ENCODE measurements at regions not wholly inside any gene's neighbourhood (a gene's known extent, or its start where the extent isn't known, plus 50 kb on each side); places are given as distances from the start of the nearest gene placed in this dataset.

DNA sequence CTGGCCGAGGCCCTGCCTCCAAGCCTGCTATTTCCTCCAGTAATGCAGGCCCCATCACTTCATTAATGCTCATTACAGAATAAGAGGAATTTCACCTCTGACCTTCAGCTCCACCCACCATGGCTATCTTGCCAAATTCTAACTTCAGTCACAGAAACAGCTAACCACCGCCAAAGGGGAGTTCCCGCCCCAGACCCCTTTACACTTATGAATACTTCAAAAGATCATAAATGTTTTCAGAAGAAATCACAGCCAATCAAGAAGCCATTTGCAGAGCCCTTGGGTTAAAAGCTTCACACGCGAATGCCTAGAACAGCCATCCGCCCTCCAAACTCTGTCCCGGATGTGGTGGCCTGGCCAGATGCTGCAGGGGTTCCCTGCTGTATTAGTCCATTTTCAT lies 73.8 kb upstream of the TWIST2 start:
- Histone ChIP-seq H3K18ac (ENCODE audit: low read length) (no peak overlapping the region), H3K79me1 (ENCODE audit: low read length) (no peaks in the 10 kb centered on the region), H3K4me2 (ENCODE audit: low read length) (no peak overlapping the region), H3K4ac (ENCODE audit: low read depth, low read length) (no peak overlapping the region), H2BK5ac (ENCODE audit: low read depth, low read length, poor library complexity) (no peak overlapping the region), H4K8ac (ENCODE audit: low read depth, low read length) (no peak overlapping the region), H4K12ac (ENCODE audit: low read depth, low read length) (no peak overlapping the region), H3K4me1 (ENCODE audit: control insufficient read depth in 1 of 2, insufficient read depth in 2 of 2, low read length in 2 of 2) (no peaks in the 10 kb centered on the region), H2AFZ (ENCODE audit: insufficient read depth, low read length, poor library complexity) (no peak overlapping the region), H3K27ac (ENCODE audit: low read depth, low read length) (no peak overlapping the region), H2AK5ac (ENCODE audit: low read length) (no peak overlapping the region), H3K4me3 (ENCODE audit: low read depth, low read length) (no peak overlapping the region), H3K36me3 (ENCODE audit: control insufficient read depth in 1 of 2, insufficient read depth in 2 of 2, low read length in 2 of 2) (no peaks in the 10 kb centered on the region), H3K9me3 (ENCODE audit: insufficient read depth, low read depth, low read length) (peaks cover 12% of the 10 kb centered on the region), H2BK120ac (ENCODE audit: insufficient read depth, low read length, poor library complexity) (no peak overlapping the region), H3K9ac (ENCODE audit: low read length) (no peak overlapping the region), H4K91ac (ENCODE audit: low read depth, low read length) (no peak overlapping the region), H3K23ac (ENCODE audit: low read length) (no peak overlapping the region), H3K14ac (ENCODE audit: low read length) (no peak overlapping the region), H3K79me2 (ENCODE audit: control insufficient read depth, insufficient read depth, low read length, poor library complexity) (no peaks in the 10 kb centered on the region), H3K27me3 (ENCODE audit: insufficient read depth, low read length) (no peaks in the 10 kb centered on the region), H2BK12ac (ENCODE audit: low read length) (no peak overlapping the region)
- no CpG with 5 or more reads among the region's 7 CpGs for WGBS (ENCODE audit: extremely low coverage, insufficient coverage, insufficient read length)
- no peak for DNase-seq

DNA sequence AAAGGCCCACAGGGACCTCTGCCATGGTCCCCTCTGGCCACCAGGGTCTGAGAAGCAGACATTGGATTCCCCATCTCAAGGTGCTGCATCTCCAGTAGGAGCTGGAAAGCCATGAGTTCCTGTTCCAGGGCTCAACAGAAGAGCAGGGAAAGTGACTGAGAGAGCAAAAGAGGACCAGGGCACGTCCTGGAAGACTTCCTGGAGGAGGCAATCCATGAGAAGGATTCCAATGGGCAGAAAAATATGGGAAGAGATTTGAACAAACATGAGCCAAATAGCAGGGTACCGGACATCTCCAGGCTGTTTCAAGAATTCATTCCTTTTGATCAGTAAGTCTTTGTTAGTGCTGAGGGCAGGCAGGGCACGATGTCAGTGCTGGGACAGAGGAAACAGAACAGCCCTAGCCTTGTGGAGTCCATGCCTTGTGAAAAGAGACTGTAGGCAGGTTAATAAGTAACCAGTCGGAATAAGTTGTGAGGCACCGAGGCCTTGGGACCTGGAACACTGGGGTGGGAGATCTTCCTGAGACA lies 72.8 kb upstream of the TWIST2 start:
- Histone ChIP-seq H2BK12ac (ENCODE audit: low read length) (no peak overlapping the region), H3K4me3 (ENCODE audit: low read depth, low read length) (no peak overlapping the region), H4K12ac (ENCODE audit: low read depth, low read length) (no peak overlapping the region), H3K27me3 (ENCODE audit: insufficient read depth, low read length) (no peaks in the 10 kb centered on the region), H3K14ac (ENCODE audit: low read length) (no peak overlapping the region), H2AFZ (ENCODE audit: insufficient read depth, low read length, poor library complexity) (no peak overlapping the region), H3K36me3 (ENCODE audit: control insufficient read depth in 1 of 2, insufficient read depth in 2 of 2, low read length in 2 of 2) (no peaks in the 10 kb centered on the region), H3K4me2 (ENCODE audit: low read length) (no peak overlapping the region), H3K79me2 (ENCODE audit: control insufficient read depth, insufficient read depth, low read length, poor library complexity) (no peaks in the 10 kb centered on the region), H3K4ac (ENCODE audit: low read depth, low read length) (no peak overlapping the region), H3K23ac (ENCODE audit: low read length) (no peak overlapping the region), H3K9ac (ENCODE audit: low read length) (no peak overlapping the region), H4K8ac (ENCODE audit: low read depth, low read length) (no peak overlapping the region), H3K79me1 (ENCODE audit: low read length) (no peaks in the 10 kb centered on the region), H3K27ac (ENCODE audit: low read depth, low read length) (no peak overlapping the region), H3K9me3 (ENCODE audit: insufficient read depth, low read depth, low read length) (peaks cover 12% of the 10 kb centered on the region), H2BK5ac (ENCODE audit: low read depth, low read length, poor library complexity) (no peak overlapping the region), H3K4me1 (ENCODE audit: control insufficient read depth in 1 of 2, insufficient read depth in 2 of 2, low read length in 2 of 2) (no peaks in the 10 kb centered on the region), H2AK5ac (ENCODE audit: low read length) (no peak overlapping the region), H3K18ac (ENCODE audit: low read length) (no peak overlapping the region), H2BK120ac (ENCODE audit: insufficient read depth, low read length, poor library complexity) (no peak overlapping the region), H4K91ac (ENCODE audit: low read depth, low read length) (no peak overlapping the region)
- no CpG with 5 or more reads among the region's 5 CpGs for WGBS (ENCODE audit: extremely low coverage, insufficient coverage, insufficient read length)
- DNase-seq, result no peak

DNA sequence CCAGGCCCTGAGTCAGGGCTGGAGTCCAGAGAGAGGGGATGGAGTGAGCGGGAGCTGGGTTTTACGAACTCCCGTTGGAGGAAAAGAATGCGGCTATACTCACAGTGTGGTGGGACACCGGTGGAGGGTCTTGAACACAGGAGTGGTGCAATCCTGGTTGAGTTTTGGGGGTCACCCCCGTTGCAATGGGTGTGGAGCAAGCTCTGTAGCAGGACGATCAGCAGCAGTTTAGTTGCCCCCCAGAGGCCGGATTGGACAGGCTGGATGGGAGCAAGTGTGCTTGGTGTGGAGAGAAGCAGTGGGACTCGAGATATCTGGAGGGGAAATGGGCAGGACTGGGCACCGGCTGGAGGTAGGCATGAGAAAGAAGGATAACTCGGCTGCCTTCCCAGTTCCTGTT lies 72.3 kb upstream of the TWIST2 start:
- Histone ChIP-seq H3K18ac (ENCODE audit: low read length) (no peak overlapping the region), H2BK12ac (ENCODE audit: low read length) (no peak overlapping the region), H3K4me2 (ENCODE audit: low read length) (no peak overlapping the region), H3K79me1 (ENCODE audit: low read length) (no peaks in the 10 kb centered on the region), H2AK5ac (ENCODE audit: low read length) (no peak overlapping the region), H4K8ac (ENCODE audit: low read depth, low read length) (no peak overlapping the region), H2BK5ac (ENCODE audit: low read depth, low read length, poor library complexity) (no peak overlapping the region), H4K12ac (ENCODE audit: low read depth, low read length) (no peak overlapping the region), H3K27ac (ENCODE audit: low read depth, low read length) (no peak overlapping the region), H3K4ac (ENCODE audit: low read depth, low read length) (no peak overlapping the region), H3K9ac (ENCODE audit: low read length) (no peak overlapping the region), H3K4me1 (ENCODE audit: control insufficient read depth in 1 of 2, insufficient read depth in 2 of 2, low read length in 2 of 2) (no peaks in the 10 kb centered on the region), H3K4me3 (ENCODE audit: low read depth, low read length) (no peak overlapping the region), H3K9me3 (ENCODE audit: insufficient read depth, low read depth, low read length) (peaks cover 12% of the 10 kb centered on the region), H3K79me2 (ENCODE audit: control insufficient read depth, insufficient read depth, low read length, poor library complexity) (no peaks in the 10 kb centered on the region), H3K27me3 (ENCODE audit: insufficient read depth, low read length) (no peaks in the 10 kb centered on the region), H3K36me3 (ENCODE audit: control insufficient read depth in 1 of 2, insufficient read depth in 2 of 2, low read length in 2 of 2) (no peaks in the 10 kb centered on the region), H3K14ac (ENCODE audit: low read length) (no peak overlapping the region), H3K23ac (ENCODE audit: low read length) (no peak overlapping the region), H4K91ac (ENCODE audit: low read depth, low read length) (no peak overlapping the region), H2BK120ac (ENCODE audit: insufficient read depth, low read length, poor library complexity) (no peak overlapping the region), H2AFZ (ENCODE audit: insufficient read depth, low read length, poor library complexity) (no peak overlapping the region)
- no CpG with 5 or more reads among the region's 11 CpGs for WGBS (ENCODE audit: extremely low coverage, insufficient coverage, insufficient read length)
- DNase-seq, result no peak

DNA sequence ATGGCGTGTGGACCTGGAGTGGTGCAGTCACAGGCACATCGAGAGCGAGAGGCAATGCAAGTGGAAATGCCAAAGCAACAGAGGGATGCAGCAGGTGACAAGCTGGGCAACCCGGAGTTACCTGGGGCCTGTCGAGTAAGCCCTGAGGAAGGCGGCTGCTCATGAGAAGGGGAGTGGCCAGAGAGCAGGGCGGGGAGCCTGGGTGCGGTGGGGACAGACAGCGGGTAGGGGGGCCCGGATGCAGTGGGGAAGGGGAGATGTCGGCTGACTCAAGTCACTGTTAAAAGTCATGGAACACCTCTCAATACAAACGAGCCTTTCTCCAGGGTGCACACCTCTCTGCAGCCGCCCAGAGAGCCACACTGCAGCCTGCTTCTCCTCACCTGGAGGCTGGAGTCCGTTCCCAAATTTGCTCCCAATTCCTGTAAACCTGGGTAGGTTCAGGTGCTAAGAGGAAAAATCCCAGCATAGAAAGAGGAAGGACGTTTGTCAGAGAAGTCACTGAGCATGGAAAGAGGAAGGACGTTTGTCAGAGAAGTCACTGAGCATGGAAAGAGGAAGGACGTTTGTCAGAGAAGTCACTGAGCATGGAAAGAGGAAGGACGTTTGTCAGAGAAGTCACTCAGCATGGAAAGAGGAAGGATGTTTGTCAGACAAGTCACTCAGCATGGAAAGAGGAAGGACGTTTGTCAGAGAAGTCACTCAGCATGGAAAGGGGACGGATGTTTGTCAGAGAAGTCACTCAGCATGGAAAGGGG lies 71.7 kb upstream of the TWIST2 start:
- Histone ChIP-seq H3K4me2 (ENCODE audit: low read length) (no peak overlapping the region), H3K4me1 (ENCODE audit: control insufficient read depth in 1 of 2, insufficient read depth in 2 of 2, low read length in 2 of 2) (no peaks in the 10 kb centered on the region), H3K14ac (ENCODE audit: low read length) (no peak overlapping the region), H2AFZ (ENCODE audit: insufficient read depth, low read length, poor library complexity) (no peak overlapping the region), H3K4ac (ENCODE audit: low read depth, low read length) (no peak overlapping the region), H2AK5ac (ENCODE audit: low read length) (no peak overlapping the region), H3K23ac (ENCODE audit: low read length) (no peak overlapping the region), H3K79me2 (ENCODE audit: control insufficient read depth, insufficient read depth, low read length, poor library complexity) (no peaks in the 10 kb centered on the region), H2BK12ac (ENCODE audit: low read length) (no peak overlapping the region), H4K8ac (ENCODE audit: low read depth, low read length) (no peak overlapping the region), H3K27ac (ENCODE audit: low read depth, low read length) (no peak overlapping the region), H3K79me1 (ENCODE audit: low read length) (no peaks in the 10 kb centered on the region), H3K9ac (ENCODE audit: low read length) (no peak overlapping the region), H3K4me3 (ENCODE audit: low read depth, low read length) (no peak overlapping the region), H3K27me3 (ENCODE audit: insufficient read depth, low read length) (no peaks in the 10 kb centered on the region), H2BK5ac (ENCODE audit: low read depth, low read length, poor library complexity) (no peak overlapping the region), H3K36me3 (ENCODE audit: control insufficient read depth in 1 of 2, insufficient read depth in 2 of 2, low read length in 2 of 2) (no peaks in the 10 kb centered on the region), H4K91ac (ENCODE audit: low read depth, low read length) (no peak overlapping the region), H3K9me3 (ENCODE audit: insufficient read depth, low read depth, low read length) (peaks cover 12% of the 10 kb centered on the region), H3K18ac (ENCODE audit: low read length) (no peak overlapping the region), H4K12ac (ENCODE audit: low read depth, low read length) (no peak overlapping the region), H2BK120ac (ENCODE audit: insufficient read depth, low read length, poor library complexity) (no peak overlapping the region)
- no peak for DNase-seq
- no CpG with 5 or more reads among the region's 20 CpGs for WGBS (ENCODE audit: extremely low coverage, insufficient coverage, insufficient read length)

Data from trophoblast cell (in vitro differentiated cells and primary cell).